GM18858 (cell line): ENCODE measurements at regions not wholly inside any gene's neighbourhood (a gene's known extent, or its start where the extent isn't known, plus 50 kb on each side); places are given as distances from the start of the nearest gene placed in this dataset.
A peak's percentile ranks its signal among the peaks of the same experiment; 100 is the strongest.
"Not testable (repeated sequence)": the region's sequence is repeated elsewhere in the genome, so short reads cannot be mapped to it uniquely, and the experiment has no call there.

Source experiments
- ATAC-seq: cut with Tn5 transposase; IDR thresholded peaks from one replicate; pipeline ENCODE4 v1.9.1; 2021; ENCODE audit not compliant: unreplicated experiment

DNA sequence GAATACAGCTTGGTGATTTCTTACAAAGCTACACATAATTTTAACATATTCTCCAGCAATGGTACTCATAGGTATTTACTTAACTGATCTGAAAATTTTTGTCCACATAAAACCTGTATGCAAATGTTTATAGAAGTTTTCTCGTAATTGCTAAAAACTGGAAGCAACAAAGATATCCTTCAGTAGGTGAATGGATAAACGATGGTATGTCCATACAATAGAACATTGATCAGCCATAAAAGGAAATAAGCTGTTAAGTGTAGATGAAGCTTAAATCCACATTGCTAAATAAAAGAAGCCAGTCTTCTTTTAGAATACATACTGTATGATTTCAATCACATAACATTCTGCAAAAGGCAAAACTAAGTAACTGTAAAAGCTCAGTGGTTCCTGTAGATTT is 224.8 kb upstream of the DPYD start:
- no peak for ATAC-seq

DNA sequence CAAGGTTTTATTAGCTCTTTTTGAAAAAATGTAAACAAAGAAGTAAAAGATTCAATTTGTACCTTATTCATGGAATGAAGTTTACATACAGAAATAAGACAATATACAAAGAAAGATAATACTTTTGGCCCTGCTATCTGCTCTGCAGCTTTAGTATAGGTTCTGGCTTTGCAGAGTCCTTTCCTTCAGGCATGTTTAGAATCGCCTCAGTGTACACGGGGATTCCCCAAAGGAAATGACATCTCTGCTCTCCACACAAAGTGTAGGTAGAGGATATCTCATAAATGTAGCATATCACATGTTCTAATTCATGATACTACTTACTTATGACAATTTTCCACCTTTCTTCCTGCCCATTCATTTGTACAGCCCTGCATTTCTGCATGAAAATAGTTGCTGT is 222.6 kb upstream of the DPYD start:
- ATAC-seq: peak; percentile 63

DNA sequence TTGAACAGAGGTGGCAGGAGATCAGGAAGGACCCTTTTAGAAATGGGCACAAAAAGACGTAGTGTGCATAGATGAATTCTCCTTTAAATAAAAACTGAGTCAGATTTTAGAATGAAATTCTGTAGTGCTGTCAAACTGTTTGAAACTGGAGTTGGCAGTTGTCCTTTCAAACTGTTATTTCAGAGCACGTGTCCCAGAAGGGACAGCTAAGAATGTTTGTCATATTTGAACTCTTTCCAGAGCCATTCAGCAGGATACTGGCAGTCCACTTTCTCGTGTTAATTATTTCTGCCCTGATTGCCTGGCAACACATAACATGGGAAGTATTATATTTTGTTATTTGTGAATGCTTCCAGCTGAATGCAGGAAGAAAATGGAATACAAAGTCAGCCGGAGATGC is 212.3 kb upstream of the DPYD start:
- ATAC-seq: no peak

DNA sequence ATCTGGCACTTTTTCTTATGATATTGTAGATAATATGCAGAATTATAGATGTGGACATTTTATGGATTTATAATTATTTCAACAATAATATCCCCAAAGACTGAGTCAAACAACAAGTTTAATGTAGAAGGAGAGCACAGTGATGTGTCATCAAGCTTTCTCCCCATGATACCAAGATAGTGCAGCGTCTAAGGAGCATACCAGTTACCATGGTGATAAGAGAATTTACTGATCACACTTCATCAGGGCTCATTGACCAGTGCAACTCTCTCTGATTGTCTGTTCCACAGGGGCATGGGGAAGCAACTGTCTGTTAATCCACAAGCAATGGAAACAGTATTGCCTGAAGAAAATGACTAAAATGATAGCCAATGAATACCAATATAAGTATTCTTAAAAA is 209.6 kb upstream of the DPYD start:
- no peak for ATAC-seq

DNA sequence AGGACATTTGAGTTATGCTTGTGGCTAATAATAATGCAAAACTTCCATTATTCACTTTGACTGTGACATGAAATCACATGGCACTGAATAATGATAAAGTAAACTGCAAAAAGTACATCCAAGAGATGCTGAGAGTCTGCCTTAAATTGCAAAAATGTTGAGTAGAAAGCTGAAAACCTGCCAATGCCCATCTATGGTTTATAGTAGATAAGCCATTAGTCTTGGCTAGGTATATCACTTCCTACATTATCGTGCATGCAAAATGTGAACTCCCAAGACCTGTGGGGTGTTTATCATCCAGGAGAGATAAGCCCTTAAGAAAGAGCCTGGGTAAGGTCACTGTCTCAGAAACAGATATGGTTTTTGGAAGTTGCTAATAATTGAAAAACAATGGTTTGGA is 208.7 kb upstream of the DPYD start:
- no peak for ATAC-seq

DNA sequence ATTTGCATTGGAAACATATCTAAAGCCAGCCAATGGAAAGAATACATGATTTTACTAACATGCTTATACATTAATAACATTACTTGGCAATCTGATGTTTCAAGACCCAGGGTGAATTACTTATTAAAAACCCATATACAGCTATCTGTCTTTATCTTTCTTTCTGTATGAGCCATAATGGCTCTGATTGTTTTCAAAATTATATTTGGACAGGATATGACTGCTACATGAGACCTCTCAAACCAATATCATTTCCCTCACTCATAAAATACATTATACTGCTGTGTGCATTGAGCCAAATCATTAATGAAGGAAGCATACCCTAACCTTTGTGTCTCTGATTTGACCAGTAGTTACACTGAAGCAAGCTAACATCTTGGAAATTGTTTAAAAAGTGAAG is 205.9 kb upstream of the DPYD start:
- ATAC-seq: no peak

DNA sequence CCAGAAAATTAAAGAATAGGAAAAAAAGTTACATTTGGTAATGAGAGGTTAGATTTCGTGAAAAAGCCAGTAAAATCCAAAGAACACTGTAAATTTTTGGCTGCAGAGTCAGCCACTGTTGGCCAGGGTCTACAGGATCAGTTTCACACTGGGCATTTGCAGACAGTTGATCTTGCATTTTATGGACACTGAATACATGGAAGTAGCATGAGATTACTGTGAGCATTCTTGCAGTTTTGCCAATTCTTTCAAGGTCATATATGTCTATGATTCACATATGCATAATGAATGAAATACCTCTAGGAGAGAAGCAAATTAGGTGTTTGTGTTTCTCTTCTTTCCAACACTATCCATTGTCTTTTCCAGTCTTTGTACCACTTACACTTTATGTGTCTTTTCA is 200.8 kb upstream of the DPYD start:
- ATAC-seq: no peak

DNA sequence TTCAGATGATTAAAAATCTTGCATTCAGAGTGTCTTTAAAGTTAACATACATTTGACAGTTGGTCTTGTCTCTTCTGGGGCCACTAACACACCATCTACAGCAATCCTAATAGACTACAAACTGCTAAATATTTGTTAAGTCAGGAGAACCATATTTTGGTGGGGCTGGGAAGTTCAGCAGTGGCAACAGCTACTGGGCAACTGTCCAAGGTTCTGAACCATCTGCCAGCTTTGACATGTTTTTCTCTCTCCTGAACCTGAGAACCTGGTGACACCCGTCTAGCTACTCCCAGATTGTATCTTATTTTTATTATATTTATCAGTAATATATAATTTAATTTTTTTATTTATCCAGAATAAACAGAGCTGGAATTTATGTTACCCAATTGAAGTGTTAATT is 199.0 kb upstream of the DPYD start:
- no peak for ATAC-seq

DNA sequence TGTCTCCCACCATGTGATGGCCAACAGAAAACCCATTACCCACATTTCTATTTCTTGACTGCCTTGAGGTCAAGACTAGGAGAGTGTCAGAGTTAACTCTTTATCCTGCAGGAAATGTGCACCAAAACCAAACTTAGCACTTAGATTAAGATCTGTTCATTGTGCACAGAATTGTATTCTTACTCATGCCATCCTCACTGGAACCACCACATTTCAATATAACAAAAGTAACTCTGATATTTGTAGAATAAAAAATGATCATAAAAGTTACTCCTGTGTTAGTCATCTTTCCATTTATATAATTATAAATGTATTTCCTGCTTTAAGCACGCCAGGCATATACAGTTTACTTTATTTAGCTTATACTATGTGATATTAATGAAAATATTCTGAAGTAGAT is 193.0 kb upstream of the DPYD start:
- ATAC-seq: no peak

DNA sequence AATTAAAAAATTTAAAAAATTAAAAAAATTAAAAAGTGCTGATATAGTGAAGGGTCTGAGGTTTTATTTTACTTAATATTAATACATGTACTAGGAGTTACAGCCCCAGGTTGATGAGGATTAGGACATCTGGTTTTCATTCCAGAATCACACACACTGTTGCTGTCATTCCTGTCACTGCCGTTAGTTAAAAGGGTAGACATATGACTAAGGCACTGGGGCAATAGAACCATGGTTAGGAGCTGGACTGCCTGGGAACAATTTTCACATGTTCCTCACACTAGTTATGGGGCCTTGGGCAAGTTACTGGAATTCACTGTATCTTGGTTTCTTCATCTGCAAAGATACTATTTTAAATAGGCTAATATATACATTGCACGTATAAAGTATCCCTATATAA is 191.8 kb upstream of the DPYD start:
- no peak for ATAC-seq

DNA sequence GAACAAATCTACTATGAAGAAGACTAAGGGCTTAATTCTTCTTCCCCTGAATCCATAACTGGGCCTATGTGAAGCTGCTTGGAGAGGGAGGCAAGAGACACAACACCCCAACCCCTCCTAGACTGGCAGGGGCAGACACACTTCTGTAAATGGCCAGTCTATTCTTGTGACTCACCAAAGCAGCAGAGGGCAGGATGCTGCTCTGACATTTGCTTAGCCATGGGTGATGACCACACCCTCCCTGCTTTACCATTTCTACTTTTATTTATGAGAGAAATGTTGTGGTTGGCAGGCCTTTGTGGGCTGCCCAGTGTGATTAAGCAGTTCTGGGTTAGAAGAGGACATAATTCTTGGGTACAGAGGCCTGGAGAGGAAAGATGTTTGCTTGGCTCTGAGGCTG is 189.8 kb upstream of the DPYD start:
- ATAC-seq: no peak

DNA sequence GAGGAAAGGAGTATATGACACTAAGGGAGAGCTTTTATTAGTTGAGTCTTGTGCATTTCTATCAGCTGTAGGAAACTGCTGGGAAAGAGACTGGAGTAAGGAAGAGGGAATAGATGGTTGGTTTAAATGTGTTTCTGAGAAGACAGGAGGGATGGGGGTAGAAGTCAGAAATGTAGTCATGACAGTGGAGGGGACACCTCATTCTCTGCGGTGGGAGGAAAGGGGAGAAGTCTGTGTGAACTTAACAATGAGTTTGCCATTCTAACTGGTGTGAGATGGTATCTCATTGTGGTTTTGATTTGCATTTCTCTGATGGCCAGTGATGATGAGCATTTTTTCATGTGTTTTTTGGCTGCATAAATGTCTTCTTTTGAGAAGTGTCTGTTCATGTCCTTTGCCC is 187.5 kb upstream of the DPYD start:
- not testable (repeated sequence) for ATAC-seq

DNA sequence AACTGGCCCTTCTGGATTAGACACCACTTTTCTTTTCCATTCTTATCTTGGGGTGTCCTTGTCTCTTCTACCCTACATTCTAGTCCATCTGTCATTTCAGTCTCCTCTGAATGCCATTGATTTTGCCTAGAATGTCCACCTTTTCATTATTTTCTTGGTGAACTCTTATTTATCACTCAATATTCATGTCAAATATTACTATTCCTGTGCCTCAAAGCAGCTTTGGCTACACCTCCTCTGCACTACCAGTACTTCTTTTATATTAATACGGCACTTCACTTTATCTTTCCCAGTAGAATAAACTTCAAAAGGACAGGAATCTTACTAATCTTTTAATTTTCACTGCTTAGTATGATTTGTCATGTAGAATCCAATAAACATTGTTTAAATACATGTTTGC is 186.4 kb upstream of the DPYD start:
- no peak for ATAC-seq

DNA sequence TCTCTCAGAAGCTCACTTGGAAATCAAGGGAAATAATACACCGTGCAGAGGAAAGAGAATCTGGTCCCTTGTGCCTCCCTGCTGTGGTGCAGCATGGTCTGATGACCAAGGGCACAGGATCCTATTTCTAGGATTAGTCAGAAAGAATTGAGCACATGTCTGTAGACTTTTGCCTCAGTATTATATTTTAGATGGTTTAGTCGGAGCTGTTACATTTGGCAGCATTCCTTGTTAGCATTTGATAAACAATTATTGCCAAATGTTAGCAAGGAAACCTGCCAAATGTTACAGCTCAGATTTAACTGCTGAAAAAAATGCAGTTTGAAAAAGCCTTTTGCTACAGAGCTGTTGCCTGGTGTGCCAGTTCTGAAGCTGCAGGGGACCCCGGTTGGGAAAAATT is 183.5 kb upstream of the DPYD start:
- ATAC-seq: no peak

DNA sequence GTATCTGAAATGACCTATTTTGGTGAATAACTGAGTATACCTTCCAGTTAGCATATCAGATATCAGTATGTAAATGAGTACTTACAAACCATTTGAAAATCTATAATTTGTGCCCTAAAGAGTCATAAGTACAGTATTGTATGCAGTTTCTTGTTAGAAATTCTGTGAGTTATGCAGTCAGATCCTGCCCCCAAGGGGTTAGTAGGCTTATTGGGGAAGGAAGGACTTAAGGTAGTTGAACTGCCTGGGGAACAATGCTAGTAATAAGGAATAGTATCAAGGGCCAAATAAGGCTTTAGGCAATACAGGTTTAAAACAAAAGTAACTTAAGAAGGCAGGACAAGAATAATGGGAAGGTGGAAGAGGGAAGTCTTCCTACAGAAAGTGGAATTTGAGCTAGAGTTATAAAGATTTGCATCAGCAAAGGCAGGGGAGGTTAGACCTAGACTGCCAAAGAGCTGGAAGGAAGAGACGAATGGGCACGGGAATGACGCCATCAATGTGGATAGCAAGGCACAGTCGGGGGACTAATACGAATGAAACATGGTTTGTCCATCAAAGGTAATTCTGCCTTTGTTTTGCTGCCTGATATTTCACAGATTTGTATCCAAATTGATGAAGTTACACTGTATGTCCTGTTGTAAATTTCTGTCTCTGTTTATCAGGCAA is 182.9 kb upstream of the DPYD start:
- no peak for ATAC-seq

DNA sequence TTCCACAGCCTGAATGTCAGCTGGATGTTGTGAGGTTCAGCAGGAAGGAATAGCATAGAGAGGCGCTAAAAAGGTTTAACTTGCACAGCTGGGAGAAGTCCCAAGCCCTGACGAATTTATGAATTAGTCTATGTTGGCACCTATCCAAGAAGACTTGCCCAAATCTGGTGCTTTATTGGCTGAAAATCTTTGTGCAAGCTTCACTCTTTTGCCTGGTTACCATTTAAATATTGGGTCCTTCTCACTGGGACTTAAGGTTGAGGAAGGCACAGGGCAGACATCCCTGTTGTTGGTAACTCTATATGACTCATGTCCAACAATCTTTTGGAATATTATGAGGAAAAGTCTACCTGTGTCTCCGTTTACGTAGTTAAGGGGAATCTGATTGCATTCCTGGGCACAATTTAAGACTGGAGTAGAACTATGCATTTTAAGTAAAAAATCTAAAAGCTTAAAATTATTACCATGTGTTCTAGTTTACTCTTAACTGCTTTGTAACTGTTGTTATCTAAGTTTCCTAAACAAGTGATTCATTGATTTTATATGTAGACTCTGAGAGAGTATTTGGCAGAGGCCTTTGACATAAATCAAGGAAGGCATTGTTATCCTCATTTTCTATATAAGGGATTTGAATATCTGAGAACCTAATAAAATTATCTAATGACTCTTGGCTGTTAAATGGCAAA is 181.7 kb upstream of the DPYD start:
- ATAC-seq: no peak

DNA sequence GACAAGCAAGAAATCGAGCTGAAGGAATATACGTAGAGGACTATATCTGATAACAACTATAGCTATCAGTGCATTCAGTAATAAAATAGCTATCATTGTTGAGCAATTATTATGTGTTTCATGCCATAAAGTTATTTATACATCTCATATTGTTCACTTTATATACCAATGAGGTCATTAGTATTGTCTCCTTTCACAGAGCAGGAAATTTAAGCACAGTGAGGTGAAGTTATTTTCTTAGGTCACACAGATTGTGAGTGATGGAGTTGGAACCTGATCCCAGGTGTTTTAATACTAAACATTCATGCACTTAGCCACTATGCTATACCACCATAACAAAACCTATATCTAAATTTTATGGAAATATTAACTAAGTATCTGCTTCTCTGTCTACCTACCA is 180.5 kb upstream of the DPYD start:
- no peak for ATAC-seq

DNA sequence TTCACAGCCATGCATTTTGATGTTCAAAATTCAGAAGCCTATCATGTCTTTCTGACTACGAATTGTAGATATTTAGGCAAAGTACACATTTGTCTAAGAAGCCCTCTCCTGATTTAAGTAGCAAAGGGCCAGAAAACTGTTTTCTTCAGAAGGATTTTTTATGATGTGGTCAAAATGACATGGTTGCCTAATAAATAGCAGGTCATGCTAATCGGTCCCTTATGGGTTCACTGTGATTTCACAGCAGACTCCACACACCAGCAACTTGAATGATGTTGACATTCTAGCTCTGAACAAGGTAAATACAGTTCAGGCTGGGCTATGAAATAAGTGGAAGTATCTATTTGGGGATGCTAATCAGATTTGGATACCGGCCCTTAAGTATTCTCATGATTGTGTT is 178.7 kb upstream of the DPYD start:
- no peak for ATAC-seq

DNA sequence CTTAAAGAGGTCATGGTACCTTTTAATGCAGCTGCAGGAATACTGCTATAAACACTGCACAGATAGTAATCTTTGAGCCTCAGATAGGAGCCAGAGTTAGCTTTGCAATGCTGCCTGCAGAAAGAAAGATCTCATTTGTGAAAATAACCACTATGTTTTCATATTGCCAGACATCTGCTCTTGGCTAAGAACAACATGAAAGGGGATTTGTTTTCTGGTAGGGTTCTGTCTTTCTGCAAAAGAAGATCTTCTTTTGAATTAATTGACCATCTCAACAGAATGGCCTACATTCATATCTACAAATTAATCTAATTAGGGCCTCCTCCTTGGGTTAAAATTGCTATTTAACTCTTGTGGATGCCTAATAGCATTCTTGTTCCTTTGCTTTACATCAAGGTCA is 177.6 kb upstream of the DPYD start:
- no peak for ATAC-seq

DNA sequence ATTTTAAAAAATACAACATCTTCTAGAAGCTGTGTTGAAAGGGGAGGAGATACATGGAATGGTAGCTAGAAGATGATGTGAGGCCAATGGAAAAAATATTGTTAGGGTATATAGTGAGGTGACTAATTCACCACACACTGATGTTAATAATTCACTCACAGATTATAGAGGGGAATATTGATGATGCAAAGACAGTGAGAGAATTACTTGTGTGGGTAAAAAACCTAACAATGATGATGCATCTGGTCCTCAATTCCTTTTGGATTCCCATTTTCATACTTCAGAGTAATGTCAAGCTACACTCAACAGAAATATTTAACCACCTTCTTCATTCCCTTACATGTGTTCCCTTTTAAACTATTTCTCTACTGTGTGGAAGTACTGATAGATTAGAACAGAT is 169.5 kb upstream of the DPYD start:
- no peak for ATAC-seq

DNA sequence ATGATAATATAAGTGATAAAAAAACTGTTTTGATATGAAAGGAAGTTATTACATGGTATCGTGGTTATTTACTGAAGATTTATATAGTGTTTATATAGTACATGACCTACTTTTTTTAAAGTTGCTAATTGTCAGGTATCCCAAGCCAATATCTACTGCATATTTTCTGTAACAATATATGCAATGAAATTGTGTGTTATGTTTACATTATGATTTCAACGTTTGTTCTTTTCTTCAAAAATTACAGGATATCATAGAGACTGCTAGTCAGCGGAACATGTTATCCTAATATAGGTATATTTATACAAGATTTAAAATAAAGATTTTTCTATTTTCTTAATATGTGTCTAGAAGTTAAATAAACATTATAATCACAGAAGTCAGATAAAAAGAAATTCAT is 167.5 kb upstream of the DPYD start:
- ATAC-seq: no peak

DNA sequence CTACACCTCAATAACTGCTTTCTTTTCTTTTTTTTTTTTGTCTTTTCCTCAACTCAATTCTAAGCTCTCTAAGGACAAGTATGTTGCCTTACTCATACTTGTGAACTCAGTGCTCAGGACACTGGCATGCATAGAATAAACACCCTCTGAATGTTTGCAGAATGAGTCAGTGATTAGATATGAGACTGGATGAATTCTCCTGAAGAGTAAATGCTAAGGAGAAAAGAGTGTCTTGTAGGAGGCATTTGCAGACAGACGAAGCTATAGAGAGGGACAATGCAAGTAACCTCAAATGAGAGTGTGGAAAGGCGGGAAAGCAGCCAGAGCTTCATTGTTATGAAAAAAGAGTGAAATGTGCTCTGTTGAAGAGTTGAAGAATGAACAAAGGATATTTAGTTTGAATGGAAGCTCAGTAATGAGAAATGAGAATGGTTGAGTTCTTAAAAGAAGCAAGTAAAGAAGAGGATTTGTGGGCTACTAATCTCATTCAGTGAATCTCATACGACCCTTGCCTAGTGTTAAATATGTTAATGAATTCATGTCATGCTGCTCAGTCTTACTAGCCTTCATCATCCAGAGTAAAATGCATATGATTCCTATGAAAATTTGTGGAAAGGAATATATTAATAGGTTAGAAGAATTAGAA is 166.1 kb upstream of the DPYD start:
- no peak for ATAC-seq

DNA sequence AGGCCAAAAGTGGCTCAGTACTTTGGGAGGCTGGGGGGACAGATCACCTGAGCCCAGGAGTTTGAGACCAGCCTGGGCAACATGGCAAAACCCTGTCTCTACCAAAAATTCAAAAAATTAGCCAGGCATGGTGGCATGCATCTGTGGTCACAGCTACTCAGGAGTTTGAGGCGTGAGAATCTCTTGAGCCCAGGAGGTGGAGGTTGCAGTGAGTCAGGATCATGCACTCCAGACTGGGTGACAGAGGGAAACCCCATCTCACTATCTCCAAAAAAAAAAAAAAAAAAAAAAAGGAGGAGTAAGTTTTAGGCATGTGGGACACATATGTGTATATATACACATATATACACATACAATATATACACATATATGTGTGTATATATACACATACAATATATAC is 165.3 kb upstream of the DPYD start:
- ATAC-seq: no peak
